GM23338 (cell line): ENCODE measurements at regions not wholly inside any gene's neighbourhood (a gene's known extent, or its start where the extent isn't known, plus 50 kb on each side); places are given as distances from the start of the nearest gene placed in this dataset.

Experiments
- ATAC-seq: fragments of 200-7000 bp; cut with Tn5 transposase; 3 replicates; pipeline ENCODE4 v1.9.1; 2020
- DNase-seq: peaks from one replicate; pipeline ENCODE4 v3.0.0-alpha.2; 2015; ENCODE audit warnings: low spot score
- H2AFZ ChIP-seq: fragments of 200-600 bp; sonication (generic); 2 replicates; pipeline ENCODE4 v1.8.0; 2016; ENCODE audit warnings: antibody characterized with exemption, mild to moderate bottlenecking, moderate library complexity
- H3F3A ChIP-seq: fragments of 200-600 bp; sonication (generic); replicated peaks from 2 replicates; pipeline ENCODE4 v1.8.0; 2017; ENCODE audit warnings: antibody characterized with exemption, mixed run types, low read depth
- H3K27ac ChIP-seq: fragments of 200-600 bp; sonication (generic); 2 replicates; pipeline ENCODE4 v1.6.1; 2016; ENCODE audit warnings: low read depth
- H3K27me3 ChIP-seq: fragments of 200-600 bp; sonication (generic); 2 replicates; pipeline ENCODE4 v1.8.0; 2016; ENCODE audit warnings: mild to moderate bottlenecking, mixed run types, moderate library complexity; ENCODE audit not compliant: insufficient read depth
- H3K36me3 ChIP-seq: fragments of 200-600 bp; sonication (generic); 2 replicates; pipeline ENCODE4 v1.8.0; 2016; ENCODE audit warnings: mild to moderate bottlenecking; ENCODE audit not compliant: insufficient read depth
- H3K4me1 ChIP-seq: fragments of 200-600 bp; sonication (generic); 2 replicates; pipeline ENCODE4 v1.8.0; 2016; ENCODE audit warnings: mild to moderate bottlenecking, moderate library complexity; ENCODE audit not compliant: insufficient read depth
- H3K4me2 ChIP-seq: fragments of 200-600 bp; sonication (generic); 2 replicates; pipeline ENCODE4 v1.7.1; 2017; ENCODE audit warnings: mixed run types
- H3K4me3 ChIP-seq: fragments of 200-600 bp; sonication (generic); 2 replicates; pipeline ENCODE4 v1.6.1; 2016; ENCODE audit warnings: mixed run types
- H3K79me2 ChIP-seq: fragments of 200-600 bp; sonication (generic); replicated peaks from 2 replicates; pipeline ENCODE4 v1.8.0; 2017; ENCODE audit warnings: mild to moderate bottlenecking; ENCODE audit not compliant: insufficient read depth
- H3K9me2 ChIP-seq: fragments of 200-600 bp; sonication (generic); 2 replicates; pipeline ENCODE4 v1.8.0; 2017; ENCODE audit not compliant: insufficient read depth
- H4K20me1 ChIP-seq: fragments of 200-600 bp; sonication (generic); replicated peaks from 2 replicates; pipeline ENCODE4 v1.8.0; 2017; ENCODE audit warnings: mild to moderate bottlenecking; ENCODE audit not compliant: insufficient read depth
- H3K27ac Mint-ChIP-seq: 2 replicates; pipeline ENCODE4 v1.8.0; 2020; ENCODE audit warnings: inconsistent platforms, mild to moderate bottlenecking, moderate library complexity, mixed read lengths
- H3K27me3 Mint-ChIP-seq: 3 replicates; pipeline ENCODE4 v1.8.0; 2022; ENCODE audit warnings: low read depth, mild to moderate bottlenecking, moderate library complexity, mixed read lengths, inconsistent platforms; ENCODE audit not compliant: insufficient read depth, poor library complexity
- H3K36me3 Mint-ChIP-seq: 3 replicates; pipeline ENCODE4 v1.8.0; 2021; ENCODE audit warnings: low read depth, mild to moderate bottlenecking, inconsistent platforms, moderate library complexity, mixed read lengths
- H3K4me1 Mint-ChIP-seq: 3 replicates; pipeline ENCODE4 v1.8.0; 2020; ENCODE audit warnings: mild to moderate bottlenecking, inconsistent platforms, mixed read lengths
- H3K4me3 Mint-ChIP-seq: 3 replicates; pipeline ENCODE4 v1.8.0; 2021; ENCODE audit warnings: moderate library complexity, mild to moderate bottlenecking, inconsistent platforms, mixed read lengths
- H3K9me3 Mint-ChIP-seq: 3 replicates; pipeline ENCODE4 v1.8.0; 2020; ENCODE audit warnings: moderate library complexity, mild to moderate bottlenecking, inconsistent platforms, mixed read lengths
- CREB1 ChIP-seq: fragments of 250-450 bp; sonication (Bioruptor Pico); IDR thresholded peaks from 2 replicates; pipeline ENCODE4 v1.5.0; 2020; ENCODE audit warnings: low read depth, mild to moderate bottlenecking, moderate library complexity
- EZH2 ChIP-seq: fragments of 200-600 bp; sonication (generic); IDR thresholded peaks from one replicate; pipeline ENCODE4 v1.8.0; 2017; ENCODE audit warnings: antibody characterized with exemption, mild to moderate bottlenecking, low read depth; ENCODE audit not compliant: unreplicated experiment
- JUNB ChIP-seq: IDR thresholded peaks from one replicate; pipeline ENCODE4 v1.6.1; 2016; ENCODE audit warnings: antibody characterized with exemption; ENCODE audit not compliant: unreplicated experiment
- ZNF114 ChIP-seq: fragments of 250-450 bp; sonication (Bioruptor Pico); IDR thresholded peaks from 2 replicates; pipeline ENCODE4 v1.5.0; 2020; ENCODE audit warnings: mild to moderate bottlenecking, moderate library complexity
- ZNF331 ChIP-seq: fragments of 250-450 bp; sonication (Bioruptor Pico); IDR thresholded peaks from 2 replicates; pipeline ENCODE4 v1.5.0; 2020; ENCODE audit warnings: low read depth, mild to moderate bottlenecking, moderate library complexity
- TF ChIP-seq, protein P1 (sequence below): IDR thresholded peaks from 2 replicates; pipeline ENCODE4 v1.6.1; 2016; ENCODE audit warnings: antibody characterized with exemption
- TF ChIP-seq, protein P2 (sequence below): IDR thresholded peaks from one replicate; pipeline ENCODE4 v1.6.1; 2018; ENCODE audit warnings: antibody characterized with exemption; ENCODE audit not compliant: unreplicated experiment
- TF ChIP-seq, protein P3 (sequence below): fragments of 250-450 bp; sonication (Bioruptor Pico); IDR thresholded peaks from 2 replicates; pipeline ENCODE4 v1.5.0; 2020; ENCODE audit warnings: mild to moderate bottlenecking, moderate library complexity

DNA sequence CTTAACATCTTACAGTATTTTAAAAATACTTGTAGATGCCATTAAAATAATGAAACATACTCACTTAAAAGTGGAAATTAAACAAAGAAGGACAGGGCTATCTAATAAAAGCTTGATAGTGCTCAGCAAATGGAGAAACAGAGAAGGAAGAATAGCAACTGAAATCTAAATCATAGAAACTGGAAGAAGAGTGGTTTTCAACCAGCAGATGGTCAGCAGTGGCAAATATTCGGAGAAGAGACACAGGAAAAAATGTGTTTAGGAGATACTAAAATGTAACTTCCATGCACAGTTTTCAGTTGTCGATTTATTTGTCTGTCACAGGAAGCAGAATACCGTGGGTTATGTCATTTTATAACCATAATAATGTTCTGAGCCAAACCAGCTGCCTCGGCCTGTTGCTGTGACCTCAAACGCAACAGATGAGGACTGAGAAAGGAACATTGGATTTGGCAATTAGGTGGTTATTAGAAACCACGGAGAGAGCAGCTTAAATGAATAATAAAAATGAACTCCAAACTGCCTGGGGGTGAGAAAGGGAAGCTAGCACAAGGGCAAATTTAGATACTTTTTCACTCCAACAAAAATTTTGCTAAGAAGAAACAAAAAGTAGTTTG is 246.6 kb upstream of the KCNMB2 start:
- H3K27ac Mint-ChIP-seq = no peak overlapping the region
- H3F3A ChIP-seq = no peaks in the 10 kb centered on the region
- H3K4me1 Mint-ChIP-seq = peaks cover 3% of the 10 kb centered on the region
- no peaks in the 10 kb centered on the region for H4K20me1 ChIP-seq
- H3K9me2 ChIP-seq = peaks cover 19% of the 10 kb centered on the region
- no peaks in the 10 kb centered on the region for H3K27me3 ChIP-seq
- no peak for DNase-seq
- H3K36me3 ChIP-seq = no peaks in the 10 kb centered on the region
- H3K79me2 ChIP-seq = no peaks in the 10 kb centered on the region
- peaks cover 6% of the 10 kb centered on the region; the same call in 1 of the 3 replicates for H3K9me3 Mint-ChIP-seq
- peaks cover 2% of the 10 kb centered on the region; the same call in 1 of the 2 replicates for H3K4me1 ChIP-seq
- H3K4me3 ChIP-seq = no peak overlapping the region
- ATAC-seq = no peak
- H3K27me3 Mint-ChIP-seq = no peaks in the 10 kb centered on the region
- no peak overlapping the region for H3K27ac ChIP-seq
- H3K36me3 Mint-ChIP-seq = peaks cover 3% of the 10 kb centered on the region; the same call in 1 of the 3 replicates
- no peak overlapping the region; the same call in 1 of the 2 replicates for H2AFZ ChIP-seq
- H3K4me3 Mint-ChIP-seq = no peak overlapping the region
- TF ChIP-seq, protein P1, sequence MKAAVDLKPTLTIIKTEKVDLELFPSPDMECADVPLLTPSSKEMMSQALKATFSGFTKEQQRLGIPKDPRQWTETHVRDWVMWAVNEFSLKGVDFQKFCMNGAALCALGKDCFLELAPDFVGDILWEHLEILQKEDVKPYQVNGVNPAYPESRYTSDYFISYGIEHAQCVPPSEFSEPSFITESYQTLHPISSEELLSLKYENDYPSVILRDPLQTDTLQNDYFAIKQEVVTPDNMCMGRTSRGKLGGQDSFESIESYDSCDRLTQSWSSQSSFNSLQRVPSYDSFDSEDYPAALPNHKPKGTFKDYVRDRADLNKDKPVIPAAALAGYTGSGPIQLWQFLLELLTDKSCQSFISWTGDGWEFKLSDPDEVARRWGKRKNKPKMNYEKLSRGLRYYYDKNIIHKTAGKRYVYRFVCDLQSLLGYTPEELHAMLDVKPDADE = no peak
- TF ChIP-seq EZH2 (no peak), ZNF331 (no peak), ZNF114 (CRISPR knock-in tag) (no peak), JUNB (no peak), CREB1 (CRISPR knock-in tag) (no peak)
- TF ChIP-seq, protein P2, sequence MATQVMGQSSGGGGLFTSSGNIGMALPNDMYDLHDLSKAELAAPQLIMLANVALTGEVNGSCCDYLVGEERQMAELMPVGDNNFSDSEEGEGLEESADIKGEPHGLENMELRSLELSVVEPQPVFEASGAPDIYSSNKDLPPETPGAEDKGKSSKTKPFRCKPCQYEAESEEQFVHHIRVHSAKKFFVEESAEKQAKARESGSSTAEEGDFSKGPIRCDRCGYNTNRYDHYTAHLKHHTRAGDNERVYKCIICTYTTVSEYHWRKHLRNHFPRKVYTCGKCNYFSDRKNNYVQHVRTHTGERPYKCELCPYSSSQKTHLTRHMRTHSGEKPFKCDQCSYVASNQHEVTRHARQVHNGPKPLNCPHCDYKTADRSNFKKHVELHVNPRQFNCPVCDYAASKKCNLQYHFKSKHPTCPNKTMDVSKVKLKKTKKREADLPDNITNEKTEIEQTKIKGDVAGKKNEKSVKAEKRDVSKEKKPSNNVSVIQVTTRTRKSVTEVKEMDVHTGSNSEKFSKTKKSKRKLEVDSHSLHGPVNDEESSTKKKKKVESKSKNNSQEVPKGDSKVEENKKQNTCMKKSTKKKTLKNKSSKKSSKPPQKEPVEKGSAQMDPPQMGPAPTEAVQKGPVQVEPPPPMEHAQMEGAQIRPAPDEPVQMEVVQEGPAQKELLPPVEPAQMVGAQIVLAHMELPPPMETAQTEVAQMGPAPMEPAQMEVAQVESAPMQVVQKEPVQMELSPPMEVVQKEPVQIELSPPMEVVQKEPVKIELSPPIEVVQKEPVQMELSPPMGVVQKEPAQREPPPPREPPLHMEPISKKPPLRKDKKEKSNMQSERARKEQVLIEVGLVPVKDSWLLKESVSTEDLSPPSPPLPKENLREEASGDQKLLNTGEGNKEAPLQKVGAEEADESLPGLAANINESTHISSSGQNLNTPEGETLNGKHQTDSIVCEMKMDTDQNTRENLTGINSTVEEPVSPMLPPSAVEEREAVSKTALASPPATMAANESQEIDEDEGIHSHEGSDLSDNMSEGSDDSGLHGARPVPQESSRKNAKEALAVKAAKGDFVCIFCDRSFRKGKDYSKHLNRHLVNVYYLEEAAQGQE = no peak
- H3K4me2 ChIP-seq = no peak overlapping the region

DNA sequence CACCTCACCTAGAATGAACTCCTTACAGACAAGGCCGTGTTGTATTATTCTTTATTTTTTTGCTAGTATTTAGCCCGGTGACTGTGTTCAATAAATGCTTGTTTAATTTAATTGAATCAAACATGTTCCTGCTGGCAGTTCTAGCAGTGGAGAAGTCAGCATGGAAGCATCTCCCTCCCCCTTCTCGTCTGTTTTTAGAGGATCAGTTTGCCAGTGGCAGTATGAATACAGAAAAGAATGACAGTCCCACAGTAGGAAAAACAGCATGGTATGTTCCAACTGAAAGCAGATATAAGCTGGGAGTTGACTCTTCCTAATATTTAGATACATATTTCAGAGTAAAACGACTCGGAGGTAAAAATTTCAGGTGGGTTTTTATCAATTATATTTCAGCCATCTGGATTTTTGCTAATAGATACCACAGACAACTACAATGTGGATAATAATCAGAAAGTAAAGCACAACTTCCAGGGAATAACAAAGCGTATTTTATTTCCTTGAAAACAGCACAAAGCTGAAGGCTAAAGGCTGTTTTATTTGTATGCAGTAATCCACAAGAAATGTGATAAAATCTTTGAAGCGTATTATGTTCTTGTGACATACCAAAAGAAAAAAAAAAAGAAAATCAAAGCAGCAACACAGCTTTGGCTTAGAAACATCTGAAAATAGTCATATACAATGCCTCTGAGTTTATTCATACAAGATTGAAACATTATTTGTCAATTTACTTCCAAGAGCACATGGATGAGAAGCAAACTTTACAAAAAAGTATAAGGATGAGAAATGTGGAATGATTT is 244.5 kb upstream of the KCNMB2 start:
- Mint-ChIP-seq H3K4me1 (no peaks in the 10 kb centered on the region), H3K27me3 (no peaks in the 10 kb centered on the region), H3K36me3 (peaks cover 3% of the 10 kb centered on the region; the same call in 1 of the 3 replicates), H3K27ac (no peak overlapping the region), H3K9me3 (peaks cover 6% of the 10 kb centered on the region; the same call in 1 of the 3 replicates), H3K4me3 (no peak overlapping the region)
- DNase-seq (no peak), ATAC-seq (no peak)
- Histone ChIP-seq H3K36me3 (no peaks in the 10 kb centered on the region), H3K9me2 (peaks cover 11% of the 10 kb centered on the region), H3F3A (no peaks in the 10 kb centered on the region), H3K4me3 (no peak overlapping the region), H3K79me2 (no peaks in the 10 kb centered on the region), H2AFZ (no peak overlapping the region), H4K20me1 (no peaks in the 10 kb centered on the region), H3K4me2 (no peak overlapping the region), H3K4me1 (no peaks in the 10 kb centered on the region), H3K27me3 (no peaks in the 10 kb centered on the region), H3K27ac (no peak overlapping the region)
- TF ChIP-seq, protein P3, sequence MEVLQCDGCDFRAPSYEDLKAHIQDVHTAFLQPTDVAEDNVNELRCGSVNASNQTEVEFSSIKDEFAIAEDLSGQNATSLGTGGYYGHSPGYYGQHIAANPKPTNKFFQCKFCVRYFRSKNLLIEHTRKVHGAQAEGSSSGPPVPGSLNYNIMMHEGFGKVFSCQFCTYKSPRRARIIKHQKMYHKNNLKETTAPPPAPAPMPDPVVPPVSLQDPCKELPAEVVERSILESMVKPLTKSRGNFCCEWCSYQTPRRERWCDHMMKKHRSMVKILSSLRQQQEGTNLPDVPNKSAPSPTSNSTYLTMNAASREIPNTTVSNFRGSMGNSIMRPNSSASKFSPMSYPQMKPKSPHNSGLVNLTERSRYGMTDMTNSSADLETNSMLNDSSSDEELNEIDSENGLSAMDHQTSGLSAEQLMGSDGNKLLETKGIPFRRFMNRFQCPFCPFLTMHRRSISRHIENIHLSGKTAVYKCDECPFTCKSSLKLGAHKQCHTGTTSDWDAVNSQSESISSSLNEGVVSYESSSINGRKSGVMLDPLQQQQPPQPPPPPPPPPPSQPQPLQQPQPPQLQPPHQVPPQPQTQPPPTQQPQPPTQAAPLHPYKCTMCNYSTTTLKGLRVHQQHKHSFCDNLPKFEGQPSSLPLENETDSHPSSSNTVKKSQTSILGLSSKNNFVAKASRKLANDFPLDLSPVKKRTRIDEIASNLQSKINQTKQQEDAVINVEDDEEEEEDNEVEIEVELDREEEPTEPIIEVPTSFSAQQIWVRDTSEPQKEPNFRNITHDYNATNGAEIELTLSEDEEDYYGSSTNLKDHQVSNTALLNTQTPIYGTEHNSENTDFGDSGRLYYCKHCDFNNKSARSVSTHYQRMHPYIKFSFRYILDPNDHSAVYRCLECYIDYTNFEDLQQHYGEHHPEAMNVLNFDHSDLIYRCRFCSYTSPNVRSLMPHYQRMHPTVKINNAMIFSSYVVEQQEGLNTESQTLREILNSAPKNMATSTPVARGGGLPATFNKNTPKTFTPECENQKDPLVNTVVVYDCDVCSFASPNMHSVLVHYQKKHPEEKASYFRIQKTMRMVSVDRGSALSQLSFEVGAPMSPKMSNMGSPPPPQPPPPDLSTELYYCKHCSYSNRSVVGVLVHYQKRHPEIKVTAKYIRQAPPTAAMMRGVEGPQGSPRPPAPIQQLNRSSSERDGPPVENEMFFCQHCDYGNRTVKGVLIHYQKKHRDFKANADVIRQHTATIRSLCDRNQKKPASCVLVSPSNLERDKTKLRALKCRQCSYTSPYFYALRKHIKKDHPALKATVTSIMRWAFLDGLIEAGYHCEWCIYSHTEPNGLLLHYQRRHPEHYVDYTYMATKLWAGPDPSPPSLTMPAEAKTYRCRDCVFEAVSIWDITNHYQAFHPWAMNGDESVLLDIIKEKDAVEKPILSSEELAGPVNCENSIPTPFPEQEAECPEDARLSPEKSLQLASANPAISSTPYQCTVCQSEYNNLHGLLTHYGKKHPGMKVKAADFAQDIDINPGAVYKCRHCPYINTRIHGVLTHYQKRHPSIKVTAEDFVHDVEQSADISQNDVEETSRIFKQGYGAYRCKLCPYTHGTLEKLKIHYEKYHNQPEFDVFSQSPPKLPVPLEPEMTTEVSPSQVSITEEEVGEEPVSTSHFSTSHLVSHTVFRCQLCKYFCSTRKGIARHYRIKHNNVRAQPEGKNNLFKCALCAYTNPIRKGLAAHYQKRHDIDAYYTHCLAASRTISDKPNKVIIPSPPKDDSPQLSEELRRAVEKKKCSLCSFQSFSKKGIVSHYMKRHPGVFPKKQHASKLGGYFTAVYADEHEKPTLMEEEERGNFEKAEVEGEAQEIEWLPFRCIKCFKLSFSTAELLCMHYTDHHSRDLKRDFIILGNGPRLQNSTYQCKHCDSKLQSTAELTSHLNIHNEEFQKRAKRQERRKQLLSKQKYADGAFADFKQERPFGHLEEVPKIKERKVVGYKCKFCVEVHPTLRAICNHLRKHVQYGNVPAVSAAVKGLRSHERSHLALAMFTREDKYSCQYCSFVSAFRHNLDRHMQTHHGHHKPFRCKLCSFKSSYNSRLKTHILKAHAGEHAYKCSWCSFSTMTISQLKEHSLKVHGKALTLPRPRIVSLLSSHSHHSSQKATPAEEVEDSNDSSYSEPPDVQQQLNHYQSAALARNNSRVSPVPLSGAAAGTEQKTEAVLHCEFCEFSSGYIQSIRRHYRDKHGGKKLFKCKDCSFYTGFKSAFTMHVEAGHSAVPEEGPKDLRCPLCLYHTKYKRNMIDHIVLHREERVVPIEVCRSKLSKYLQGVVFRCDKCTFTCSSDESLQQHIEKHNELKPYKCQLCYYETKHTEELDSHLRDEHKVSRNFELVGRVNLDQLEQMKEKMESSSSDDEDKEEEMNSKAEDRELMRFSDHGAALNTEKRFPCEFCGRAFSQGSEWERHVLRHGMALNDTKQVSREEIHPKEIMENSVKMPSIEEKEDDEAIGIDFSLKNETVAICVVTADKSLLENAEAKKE (CRISPR knock-in tag) = no peak
- TF ChIP-seq, protein P1 = no peak
